Stimulated activated CD4-positive, alpha-beta T cell treated with anti-CD3 and anti-CD28 coated beads, Interleukin-15, amount 100 ng/mL, for 24 hours (primary cell): ENCODE measurements at regions not wholly inside any gene's neighbourhood (a gene's known extent, or its start where the extent isn't known, plus 50 kb on each side); places are given as distances from the start of the nearest gene placed in this dataset.

Source experiments
- DNase-seq: peaks from one replicate; pipeline ENCODE4 v3.0.0-alpha.2; 2020

- no peak for DNase-seq
Measured at GRCh38 chr4:23009093-23009492, 316.4 kb downstream of the GBA3 start.

GRCh38 chr4:23006756-23007155 lies 314.0 kb downstream of the GBA3 start:
- no peak for DNase-seq

- DNase-seq = no peak
Measured at GRCh38 chr4:23005691-23006090, 313.0 kb downstream of the GBA3 start.

GRCh38 chr4:23001478-23001877 lies 308.7 kb downstream of the GBA3 start:
- DNase-seq = no peak

- no peak for DNase-seq
Measured at GRCh38 chr4:22999419-22999818, 306.7 kb downstream of the GBA3 start.

GRCh38 chr4:22997358-22998224 lies 304.9 kb downstream of the GBA3 start:
- DNase-seq = no peak

GRCh38 chr4:22991576-22991975 lies 298.8 kb downstream of the GBA3 start:
- DNase-seq = no peak

GRCh38 chr4:22988526-22988925 lies 295.8 kb downstream of the GBA3 start:
- DNase-seq = no peak

- no peak for DNase-seq
Measured at GRCh38 chr4:22987870-22988269, 295.1 kb downstream of the GBA3 start.

- DNase-seq = no peak
Measured at GRCh38 chr4:22986881-22987280, 294.1 kb downstream of the GBA3 start.

GRCh38 chr4:22986262-22986661 lies 293.5 kb downstream of the GBA3 start:
- no peak for DNase-seq

- no peak for DNase-seq
Measured at GRCh38 chr4:22984390-22984789, 291.7 kb downstream of the GBA3 start.

GRCh38 chr4:22978656-22979055 lies 285.9 kb downstream of the GBA3 start:
- no peak for DNase-seq

- no peak for DNase-seq
Measured at GRCh38 chr4:22970665-22971064, 277.9 kb downstream of the GBA3 start.

- no peak for DNase-seq
Measured at GRCh38 chr4:22969287-22969896, 276.7 kb downstream of the GBA3 start.

GRCh38 chr4:22962295-22962694 lies 269.6 kb downstream of the GBA3 start:
- DNase-seq = no peak

GRCh38 chr4:22959483-22959882 lies 266.7 kb downstream of the GBA3 start:
- DNase-seq = no peak

- DNase-seq = no peak
Measured at GRCh38 chr4:22957774-22958309, 265.1 kb downstream of the GBA3 start.

GRCh38 chr4:22949161-22949855 lies 256.6 kb downstream of the GBA3 start:
- DNase-seq = no peak

GRCh38 chr4:22947851-22948250 lies 255.1 kb downstream of the GBA3 start:
- DNase-seq = no peak

GRCh38 chr4:22942920-22943559 lies 250.3 kb downstream of the GBA3 start:
- DNase-seq = no peak

- DNase-seq = no peak
Measured at GRCh38 chr4:22941688-22942375, 249.1 kb downstream of the GBA3 start.

- no peak for DNase-seq
Measured at GRCh38 chr4:22932326-22932725, 239.6 kb downstream of the GBA3 start.
